Parathyroid adenoma (tissue), 2 donors: ENCODE measurements at regions not wholly inside any gene's neighbourhood (a gene's known extent, or its start where the extent isn't known, plus 50 kb on each side); places are given as distances from the start of the nearest gene placed in this dataset.

Experiments
- H2AFZ ChIP-seq: fragments of 300-600 bp; sonication (generic); one replicate; pipeline ENCODE4 v1.7.0; 2017; ENCODE audit warnings: antibody characterized with exemption, mild to moderate bottlenecking
- H3K27ac ChIP-seq: fragments of 300-600 bp; sonication (generic); one replicate; pipeline ENCODE4 v1.7.0; 2017
- H3K27me3 ChIP-seq: fragments of 300-600 bp; sonication (generic); one replicate; pipeline ENCODE4 v1.7.0; 2017; ENCODE audit warnings: low read length; ENCODE audit not compliant: control insufficient read depth, insufficient read depth
- H3K36me3 ChIP-seq: fragments of 300-600 bp; sonication (generic); one replicate; pipeline ENCODE4 v1.7.0; 2017; ENCODE audit warnings: low read length; ENCODE audit not compliant: control insufficient read depth, insufficient read depth
- H3K4me1 ChIP-seq: fragments of 300-600 bp; sonication (generic); one replicate; pipeline ENCODE4 v1.7.0; 2017; ENCODE audit warnings: control low read depth
- H3K4me2 ChIP-seq: fragments of 300-600 bp; sonication (generic); one replicate; pipeline ENCODE4 v1.7.0; 2017; ENCODE audit warnings: low read length
- H3K4me3 ChIP-seq: fragments of 300-600 bp; sonication (generic); one replicate; pipeline ENCODE4 v1.7.0; 2017; ENCODE audit warnings: low read depth, low read length
- H3K79me2 ChIP-seq: fragments of 300-600 bp; sonication (generic); one replicate; pipeline ENCODE4 v1.7.0; 2017; ENCODE audit warnings: control low read depth
- H3K9ac ChIP-seq: fragments of 300-600 bp; sonication (generic); one replicate; pipeline ENCODE4 v1.7.0; 2017; ENCODE audit warnings: mild to moderate bottlenecking
- H3K9me3 ChIP-seq: fragments of 300-600 bp; sonication (generic); one replicate; pipeline ENCODE4 v1.7.0; 2017; ENCODE audit warnings: low read length; ENCODE audit not compliant: control insufficient read depth
- TF ChIP-seq, protein P1 (sequence below): fragments of 300-600 bp; sonication (generic); IDR thresholded peaks from one replicate; pipeline ENCODE4 v1.7.0; 2017; ENCODE audit warnings: antibody characterized with exemption, mild to moderate bottlenecking
- donor health status: primary hyperparathyroidism.

DNA sequence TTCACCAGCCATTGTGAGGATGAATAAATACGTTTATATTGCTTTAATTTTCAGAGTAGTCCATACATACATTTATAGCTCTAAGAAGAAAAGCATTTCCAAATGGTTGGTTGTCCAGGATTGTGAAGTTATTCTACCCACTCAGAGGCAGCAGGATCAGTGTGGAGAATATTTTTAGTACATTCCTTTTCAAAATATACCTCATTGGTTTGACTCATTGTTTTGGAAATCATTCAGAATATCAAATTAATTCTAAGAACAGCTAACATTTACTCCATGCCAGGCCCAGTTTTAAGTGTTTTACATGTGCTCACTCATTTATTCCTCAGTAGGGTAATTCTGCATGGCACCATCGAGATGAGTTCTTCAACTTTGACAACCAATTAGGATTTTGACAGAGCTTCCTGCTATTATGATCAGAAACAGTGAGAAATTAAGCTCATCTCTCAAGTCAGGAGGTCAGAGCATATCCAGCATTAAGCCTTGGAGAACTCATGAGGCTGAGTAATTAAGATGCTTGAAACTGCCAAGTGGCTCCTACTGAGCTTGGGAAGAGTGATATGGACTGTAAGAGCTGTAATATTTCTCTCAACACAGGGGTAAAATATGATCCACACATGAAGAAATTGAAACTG, 153.3 kb upstream of the CLEC14A start:
- Histone ChIP-seq H3K4me2 (no peak overlapping the region), H3K36me3 (no peaks in the 10 kb centered on the region), H3K27ac (no peak overlapping the region), H3K79me2 (no peaks in the 10 kb centered on the region), H3K9ac (no peak overlapping the region), H3K4me3 (no peak overlapping the region), H2AFZ (no peak overlapping the region), H3K4me1 (no peaks in the 10 kb centered on the region), H3K27me3 (no peaks in the 10 kb centered on the region), H3K9me3 (no peaks in the 10 kb centered on the region)
- TF ChIP-seq, protein P1, sequence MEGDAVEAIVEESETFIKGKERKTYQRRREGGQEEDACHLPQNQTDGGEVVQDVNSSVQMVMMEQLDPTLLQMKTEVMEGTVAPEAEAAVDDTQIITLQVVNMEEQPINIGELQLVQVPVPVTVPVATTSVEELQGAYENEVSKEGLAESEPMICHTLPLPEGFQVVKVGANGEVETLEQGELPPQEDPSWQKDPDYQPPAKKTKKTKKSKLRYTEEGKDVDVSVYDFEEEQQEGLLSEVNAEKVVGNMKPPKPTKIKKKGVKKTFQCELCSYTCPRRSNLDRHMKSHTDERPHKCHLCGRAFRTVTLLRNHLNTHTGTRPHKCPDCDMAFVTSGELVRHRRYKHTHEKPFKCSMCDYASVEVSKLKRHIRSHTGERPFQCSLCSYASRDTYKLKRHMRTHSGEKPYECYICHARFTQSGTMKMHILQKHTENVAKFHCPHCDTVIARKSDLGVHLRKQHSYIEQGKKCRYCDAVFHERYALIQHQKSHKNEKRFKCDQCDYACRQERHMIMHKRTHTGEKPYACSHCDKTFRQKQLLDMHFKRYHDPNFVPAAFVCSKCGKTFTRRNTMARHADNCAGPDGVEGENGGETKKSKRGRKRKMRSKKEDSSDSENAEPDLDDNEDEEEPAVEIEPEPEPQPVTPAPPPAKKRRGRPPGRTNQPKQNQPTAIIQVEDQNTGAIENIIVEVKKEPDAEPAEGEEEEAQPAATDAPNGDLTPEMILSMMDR = no peak

GRCh38 chr14:38405851-38406635, 150.2 kb upstream of the CLEC14A start:
- Histone ChIP-seq H3K27ac (no peak overlapping the region), H3K27me3 (no peaks in the 10 kb centered on the region), H3K9me3 (no peaks in the 10 kb centered on the region), H2AFZ (no peak overlapping the region), H3K4me2 (no peak overlapping the region), H3K4me3 (no peak overlapping the region), H3K4me1 (no peaks in the 10 kb centered on the region), H3K79me2 (no peaks in the 10 kb centered on the region), H3K9ac (no peak overlapping the region), H3K36me3 (no peaks in the 10 kb centered on the region)
- TF ChIP-seq, protein P1 = no peak

DNA sequence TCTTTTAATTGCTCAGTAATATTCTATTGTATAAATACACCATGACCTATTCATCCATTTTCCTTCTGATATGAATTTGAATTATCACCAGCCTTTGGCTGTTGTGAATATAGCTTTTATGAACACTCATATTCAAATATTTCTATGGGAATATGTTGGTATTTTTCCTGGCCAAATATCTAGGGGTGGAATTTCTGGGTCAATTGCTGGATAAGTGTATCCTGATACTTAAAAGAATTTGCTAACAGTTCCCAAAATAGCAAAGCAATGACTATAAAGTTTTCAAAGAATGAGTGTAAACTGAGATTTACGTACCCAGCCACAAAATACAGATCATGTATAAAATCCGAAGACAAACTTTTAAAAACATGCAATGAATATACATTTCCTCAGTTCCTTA, 148.7 kb upstream of the CLEC14A start:
- TF ChIP-seq, protein P1 = no peak
- H3K79me2 ChIP-seq = no peaks in the 10 kb centered on the region
- H3K4me3 ChIP-seq = no peak overlapping the region
- no peaks in the 10 kb centered on the region for H3K4me1 ChIP-seq
- no peak overlapping the region for H3K27ac ChIP-seq
- no peak overlapping the region for H3K4me2 ChIP-seq
- no peak overlapping the region for H3K9ac ChIP-seq
- no peaks in the 10 kb centered on the region for H3K36me3 ChIP-seq
- H3K27me3 ChIP-seq = no peaks in the 10 kb centered on the region
- H3K9me3 ChIP-seq = no peaks in the 10 kb centered on the region
- H2AFZ ChIP-seq = no peak overlapping the region

GRCh38 chr14:38404100-38404541, 148.2 kb upstream of the CLEC14A start:
- no peak overlapping the region for H3K9ac ChIP-seq
- no peaks in the 10 kb centered on the region for H3K79me2 ChIP-seq
- no peaks in the 10 kb centered on the region for H3K27me3 ChIP-seq
- no peak overlapping the region for H2AFZ ChIP-seq
- no peaks in the 10 kb centered on the region for H3K9me3 ChIP-seq
- no peaks in the 10 kb centered on the region for H3K36me3 ChIP-seq
- no peaks in the 10 kb centered on the region for H3K4me1 ChIP-seq
- no peak overlapping the region for H3K4me2 ChIP-seq
- TF ChIP-seq, protein P1 = no peak
- H3K4me3 ChIP-seq = no peak overlapping the region
- no peak overlapping the region for H3K27ac ChIP-seq
